Prostate gland (tissue), 2 donors: ENCODE measurements at regions not wholly inside any gene's neighbourhood (a gene's known extent, or its start where the extent isn't known, plus 50 kb on each side); places are given as distances from the start of the nearest gene placed in this dataset.

ENCODE experiments used
- POLR2A ChIP-seq: fragments of 450-650 bp; IDR thresholded peaks from one replicate; pipeline ENCODE4 v1.6.1; 2016; ENCODE audit warnings: antibody characterized with exemption, mild to moderate bottlenecking
- POLR2AphosphoS5 ChIP-seq: sonication (generic); formaldehyde crosslinking; IDR thresholded peaks from one replicate; pipeline ENCODE4 v1.6.1; 2017; ENCODE audit warnings: antibody characterized with exemption
- TF ChIP-seq, protein P1 (sequence below), 4 experiments: fragments of 200-600 bp in 2 of 4; fragments of 450-650 bp in 2 of 4; sonication (generic) in 2 of 4; IDR thresholded peaks; 1 replicate in 3 of 4; 2 replicates in 1 of 4; pipeline ENCODE4 v1.5.1; 2016 to 2019; ENCODE audit warnings: antibody characterized with exemption in 4 of 4, mild to moderate bottlenecking in 2 of 4, moderate library complexity in 2 of 4

DNA sequence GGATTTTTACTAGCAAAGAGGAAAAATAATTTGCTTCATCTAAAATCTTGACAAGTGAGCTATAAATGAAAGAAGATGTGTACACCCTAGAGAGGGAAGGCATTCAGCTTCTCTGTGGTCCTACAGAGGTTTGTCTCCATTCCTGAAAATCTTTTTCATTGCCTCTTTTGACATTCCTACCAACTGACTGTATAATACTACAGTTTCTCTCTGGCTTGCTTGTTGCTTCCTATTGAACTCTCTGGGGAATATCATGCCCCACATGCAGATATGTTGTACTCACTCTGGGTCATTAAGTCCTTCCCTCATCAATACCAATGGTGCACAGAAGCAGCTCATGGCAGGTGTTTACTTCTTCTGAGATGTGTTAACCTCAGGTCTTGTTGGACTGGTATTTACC is 371.2 kb upstream of the PLXNA2 start:
- TF ChIP-seq, protein P1, sequence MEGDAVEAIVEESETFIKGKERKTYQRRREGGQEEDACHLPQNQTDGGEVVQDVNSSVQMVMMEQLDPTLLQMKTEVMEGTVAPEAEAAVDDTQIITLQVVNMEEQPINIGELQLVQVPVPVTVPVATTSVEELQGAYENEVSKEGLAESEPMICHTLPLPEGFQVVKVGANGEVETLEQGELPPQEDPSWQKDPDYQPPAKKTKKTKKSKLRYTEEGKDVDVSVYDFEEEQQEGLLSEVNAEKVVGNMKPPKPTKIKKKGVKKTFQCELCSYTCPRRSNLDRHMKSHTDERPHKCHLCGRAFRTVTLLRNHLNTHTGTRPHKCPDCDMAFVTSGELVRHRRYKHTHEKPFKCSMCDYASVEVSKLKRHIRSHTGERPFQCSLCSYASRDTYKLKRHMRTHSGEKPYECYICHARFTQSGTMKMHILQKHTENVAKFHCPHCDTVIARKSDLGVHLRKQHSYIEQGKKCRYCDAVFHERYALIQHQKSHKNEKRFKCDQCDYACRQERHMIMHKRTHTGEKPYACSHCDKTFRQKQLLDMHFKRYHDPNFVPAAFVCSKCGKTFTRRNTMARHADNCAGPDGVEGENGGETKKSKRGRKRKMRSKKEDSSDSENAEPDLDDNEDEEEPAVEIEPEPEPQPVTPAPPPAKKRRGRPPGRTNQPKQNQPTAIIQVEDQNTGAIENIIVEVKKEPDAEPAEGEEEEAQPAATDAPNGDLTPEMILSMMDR (IDR thresholded peaks at IDR 0.05), result no peak
- TF ChIP-seq POLR2A (no peak), POLR2AphosphoS5 (no peak)
